ENCODE measurements at regions not wholly inside any gene's neighbourhood (a gene's known extent, or its start where the extent isn't known, plus 50 kb on each side); places are given as distances from the start of the nearest gene placed in this dataset.

- Histone ChIP-seq H3K4me3 (ENCODE audit: low read length, poor library complexity, severe bottlenecking) (no peak overlapping the region), H3K9ac (ENCODE audit: low read depth, low read length, poor library complexity, severe bottlenecking) (no peak overlapping the region), H3K9me2 (replicated peaks; ENCODE audit: low read depth, low read length) (no peaks in the 10 kb centered on the region), H2AFZ (ENCODE audit: low read length) (no peak overlapping the region), H3F3A (ENCODE audit: low read depth) (no peaks in the 10 kb centered on the region), H3K79me2 (ENCODE audit: insufficient read depth, low read length) (no peaks in the 10 kb centered on the region), H3K9me3 (ENCODE audit: insufficient read depth, low read depth, low read length) (no peaks in the 10 kb centered on the region), H3K27me3 (ENCODE audit: insufficient read depth, low read length, poor library complexity, severe bottlenecking) (no peaks in the 10 kb centered on the region), H3K4me2 (ENCODE audit: low read depth, low read length, poor library complexity, severe bottlenecking) (no peak overlapping the region), H3K4me1 (ENCODE audit: insufficient read depth, low read length, poor library complexity, severe bottlenecking) (no peaks in the 10 kb centered on the region), H4K20me1 (ENCODE audit: insufficient read depth, low read length, poor library complexity, severe bottlenecking) (no peaks in the 10 kb centered on the region), H3K36me3 (ENCODE audit: insufficient read depth, low read length) (no peaks in the 10 kb centered on the region)
- no peak for TF ChIP-seq CTCF (conservative IDR thresholded peaks at IDR 0.05; ENCODE audit: low read length)
- TF ChIP-seq EZH2phosphoT487 (IDR thresholded peaks at IDR 0.05; ENCODE audit: borderline replicate concordance) = no peak
Observed at GRCh38 chr1:194809215-194809614, 1622.8 kb upstream of the B3GALT2 start.

GRCh38 chr1:194807530-194808220 is 1621.3 kb upstream of the B3GALT2 start:
- H3K9me2 ChIP-seq (replicated peaks; ENCODE audit: low read depth, low read length) = no peaks in the 10 kb centered on the region
- H3K9ac ChIP-seq (ENCODE audit: low read depth, low read length, poor library complexity, severe bottlenecking) = no peak overlapping the region
- no peak overlapping the region; the same call in 1 of the 2 replicates for H2AFZ ChIP-seq (ENCODE audit: low read length)
- TF ChIP-seq CTCF (conservative IDR thresholded peaks at IDR 0.05; ENCODE audit: low read length) (no peak), EZH2phosphoT487 (IDR thresholded peaks at IDR 0.05; ENCODE audit: borderline replicate concordance) (no peak)
- H4K20me1 ChIP-seq (ENCODE audit: insufficient read depth, low read length, poor library complexity, severe bottlenecking) = no peaks in the 10 kb centered on the region
- H3K4me2 ChIP-seq (ENCODE audit: low read depth, low read length, poor library complexity, severe bottlenecking) = no peak overlapping the region
- no peaks in the 10 kb centered on the region for H3K4me1 ChIP-seq (ENCODE audit: insufficient read depth, low read length, poor library complexity, severe bottlenecking)
- no peaks in the 10 kb centered on the region for H3K9me3 ChIP-seq (ENCODE audit: insufficient read depth, low read depth, low read length)
- H3K4me3 ChIP-seq (ENCODE audit: low read length, poor library complexity, severe bottlenecking) = no peak overlapping the region
- H3K79me2 ChIP-seq (ENCODE audit: insufficient read depth, low read length) = no peaks in the 10 kb centered on the region
- no peaks in the 10 kb centered on the region for H3K27me3 ChIP-seq (ENCODE audit: insufficient read depth, low read length, poor library complexity, severe bottlenecking)
- H3F3A ChIP-seq (ENCODE audit: low read depth) = no peaks in the 10 kb centered on the region
- H3K36me3 ChIP-seq (ENCODE audit: insufficient read depth, low read length) = no peaks in the 10 kb centered on the region

- Histone ChIP-seq H3K27me3 (ENCODE audit: insufficient read depth, low read length, poor library complexity, severe bottlenecking) (no peaks in the 10 kb centered on the region), H4K20me1 (ENCODE audit: insufficient read depth, low read length, poor library complexity, severe bottlenecking) (no peaks in the 10 kb centered on the region), H3K4me1 (ENCODE audit: insufficient read depth, low read length, poor library complexity, severe bottlenecking) (no peaks in the 10 kb centered on the region), H3K9me3 (ENCODE audit: insufficient read depth, low read depth, low read length) (no peaks in the 10 kb centered on the region), H3K4me3 (ENCODE audit: low read length, poor library complexity, severe bottlenecking) (no peak overlapping the region), H3K79me2 (ENCODE audit: insufficient read depth, low read length) (no peaks in the 10 kb centered on the region), H3K36me3 (ENCODE audit: insufficient read depth, low read length) (no peaks in the 10 kb centered on the region), H3F3A (ENCODE audit: low read depth) (no peaks in the 10 kb centered on the region), H3K9me2 (replicated peaks; ENCODE audit: low read depth, low read length) (no peaks in the 10 kb centered on the region), H3K4me2 (ENCODE audit: low read depth, low read length, poor library complexity, severe bottlenecking) (no peak overlapping the region), H3K9ac (ENCODE audit: low read depth, low read length, poor library complexity, severe bottlenecking) (no peak overlapping the region), H2AFZ (ENCODE audit: low read length) (no peak overlapping the region)
- TF ChIP-seq EZH2phosphoT487 (IDR thresholded peaks at IDR 0.05; ENCODE audit: borderline replicate concordance) (no peak), CTCF (conservative IDR thresholded peaks at IDR 0.05; ENCODE audit: low read length) (no peak)
Observed at GRCh38 chr1:194802572-194802971, 1616.2 kb upstream of the B3GALT2 start.

Data from Loucy (cell line).